GM23248 (cell line): ENCODE measurements at regions not wholly inside any gene's neighbourhood (a gene's known extent, or its start where the extent isn't known, plus 50 kb on each side); places are given as distances from the start of the nearest gene placed in this dataset.

ENCODE experiments used
- DNase-seq: peaks from one replicate; pipeline ENCODE4 v3.0.0-alpha.2; 2015
- H2AFZ ChIP-seq: fragments of 200-600 bp; sonication (generic); 2 replicates; pipeline ENCODE4 v1.6.1; 2016; ENCODE audit warnings: antibody characterized with exemption
- H3F3A ChIP-seq: fragments of 200-600 bp; sonication (generic); 2 replicates; pipeline ENCODE4 v1.6.1; 2016; ENCODE audit warnings: mild to moderate bottlenecking, antibody characterized with exemption, mixed run types; ENCODE audit not compliant: insufficient read depth
- H3K27ac ChIP-seq: fragments of 200-600 bp; sonication (generic); 2 replicates; pipeline ENCODE4 v1.5.1; 2016; ENCODE audit warnings: mild to moderate bottlenecking
- H3K27me3 ChIP-seq: fragments of 200-600 bp; sonication (generic); replicated peaks from 2 replicates; pipeline ENCODE4 v1.6.1; 2016; ENCODE audit warnings: mild to moderate bottlenecking; ENCODE audit not compliant: insufficient read depth
- H3K36me3 ChIP-seq: fragments of 200-600 bp; sonication (generic); 2 replicates; pipeline ENCODE4 v1.6.1; 2016; ENCODE audit warnings: low read depth, mild to moderate bottlenecking
- H3K4me1 ChIP-seq: fragments of 200-600 bp; sonication (generic); 2 replicates; pipeline ENCODE4 v1.6.1; 2016; ENCODE audit warnings: mild to moderate bottlenecking; ENCODE audit not compliant: insufficient read depth
- H3K4me2 ChIP-seq: fragments of 200-600 bp; sonication (generic); one replicate; pipeline ENCODE4 v1.6.1; 2016; ENCODE audit warnings: mild to moderate bottlenecking; ENCODE audit not compliant: unreplicated experiment
- H3K4me3 ChIP-seq: fragments of 200-600 bp; sonication (generic); 2 replicates; pipeline ENCODE4 v1.5.1; 2016; ENCODE audit warnings: mild to moderate bottlenecking
- H3K79me2 ChIP-seq: fragments of 200-600 bp; sonication (generic); 2 replicates; pipeline ENCODE4 v1.6.1; 2016; ENCODE audit warnings: mild to moderate bottlenecking; ENCODE audit not compliant: insufficient read depth
- H3K9ac ChIP-seq: fragments of 200-600 bp; sonication (generic); 2 replicates; pipeline ENCODE4 v1.6.1; 2016; ENCODE audit warnings: mild to moderate bottlenecking
- H3K9me2 ChIP-seq: fragments of 200-600 bp; sonication (generic); 2 replicates; pipeline ENCODE4 v1.6.1; 2016; ENCODE audit warnings: mixed run types, mild to moderate bottlenecking, moderate library complexity; ENCODE audit not compliant: insufficient read depth
- H3K9me3 ChIP-seq: fragments of 200-600 bp; sonication (generic); one replicate; pipeline ENCODE4 v1.6.1; 2017; ENCODE audit warnings: low read depth
- H4K20me1 ChIP-seq: fragments of 200-600 bp; sonication (generic); 2 replicates; pipeline ENCODE4 v1.6.0; 2016; ENCODE audit not compliant: insufficient read depth
- EZH2 ChIP-seq: fragments of 200-600 bp; sonication (generic); IDR thresholded peaks from 2 replicates; pipeline ENCODE4 v1.6.1; 2018; ENCODE audit warnings: antibody characterized with exemption, mild to moderate bottlenecking; ENCODE audit not compliant: insufficient read depth, poor library complexity, severe bottlenecking
- EZH2phosphoT487 ChIP-seq: fragments of 200-600 bp; sonication (generic); IDR thresholded peaks from 2 replicates; pipeline ENCODE4 v1.6.1; 2018; ENCODE audit warnings: antibody characterized with exemption, moderate library complexity, mild to moderate bottlenecking, low read depth; ENCODE audit not compliant: insufficient read depth
- WGBS, 2 experiments: methylation state at CpG; one replicate each; pipeline ENCODE4 v1.1.6; 2015 to 2017; ENCODE audit warnings: low lambda C conversion rate in 2 of 2, low coverage in 1 of 2; ENCODE audit errors: missing lambda C conversion rate in 2 of 2; 5-methylcytosine and 5-hydroxymethylcytosine counted together
- in situ Hi-C: fragments of 300-500 bp; cut with MboI; formaldehyde crosslinking; loops from 2 replicates; pipeline ENCODE4 v1.15.0; 2020

- Histone ChIP-seq H3K36me3 (no peaks in the 10 kb centered on the region), H2AFZ (peak overlapping the region; percentile 29; the same call in 1 of the 2 replicates), H3K9me2 (no peaks in the 10 kb centered on the region; the same call in 1 of the 2 replicates), H3K27me3 (no peaks in the 10 kb centered on the region), H3K27ac (no peak overlapping the region), H4K20me1 (no peaks in the 10 kb centered on the region), H3K79me2 (no peaks in the 10 kb centered on the region), H3K4me2 (no peak overlapping the region), H3F3A (no peaks in the 10 kb centered on the region), H3K9me3 (no peaks in the 10 kb centered on the region), H3K4me1 (peaks cover 10% of the 10 kb centered on the region; the same call in 1 of the 2 replicates), H3K4me3 (no peak overlapping the region), H3K9ac (no peak overlapping the region)
- TF ChIP-seq EZH2 (no peak), EZH2phosphoT487 (no peak)
- DNase-seq, result peak; percentile 52
- 44 to 45% methylated on average over 4 of the region's 4 CpGs for WGBS, 2 experiments
- in situ Hi-C loops, result no loop called here
These were observed 707.0 kb downstream of the EPM2A start for GRCh38 chr6:145028144-145028818.

GRCh38 chr6:145031001-145031400 lies 704.3 kb downstream of the EPM2A start:
- Histone ChIP-seq H4K20me1 (no peaks in the 10 kb centered on the region), H3K4me3 (no peak overlapping the region), H3K36me3 (no peaks in the 10 kb centered on the region), H3K9me3 (no peaks in the 10 kb centered on the region), H3F3A (no peaks in the 10 kb centered on the region), H2AFZ (no peak overlapping the region), H3K9me2 (no peaks in the 10 kb centered on the region; the same call in 1 of the 2 replicates), H3K4me2 (no peak overlapping the region), H3K9ac (no peak overlapping the region), H3K27me3 (no peaks in the 10 kb centered on the region), H3K79me2 (no peaks in the 10 kb centered on the region), H3K27ac (no peak overlapping the region), H3K4me1 (peaks cover 13% of the 10 kb centered on the region)
- in situ Hi-C loops, result no loop called here
- no peak for TF ChIP-seq EZH2
- TF ChIP-seq EZH2phosphoT487, result no peak
- WGBS, 2 experiments, result 16 to 30% methylated on average over 2 of the region's 2 CpGs
- peak; percentile 53 for DNase-seq

DNA sequence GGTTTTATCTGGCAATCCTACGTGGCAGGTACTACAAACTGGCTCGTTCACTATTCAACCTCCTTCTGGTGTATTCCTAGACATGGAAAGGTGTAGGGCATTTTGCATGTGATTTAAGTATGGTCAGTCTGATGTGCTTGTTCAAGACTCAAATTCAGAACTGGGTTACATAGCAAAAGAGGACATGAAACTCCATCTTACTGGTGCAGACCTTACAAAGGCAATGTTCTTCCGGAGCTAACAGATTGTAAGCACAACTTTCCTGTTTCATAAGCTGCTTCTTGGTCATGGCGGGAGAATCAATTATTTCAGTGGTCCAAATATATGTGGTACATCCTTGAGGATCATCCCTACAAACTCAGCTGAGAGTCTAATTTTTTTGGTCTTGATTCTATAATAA lies 703.4 kb downstream of the EPM2A start:
- Histone ChIP-seq H4K20me1 (no peaks in the 10 kb centered on the region), H3K4me1 (peaks cover 13% of the 10 kb centered on the region), H3K27me3 (no peaks in the 10 kb centered on the region), H3K4me3 (no peak overlapping the region), H3K9me2 (no peaks in the 10 kb centered on the region; the same call in 1 of the 2 replicates), H3K4me2 (no peak overlapping the region), H3K79me2 (no peaks in the 10 kb centered on the region), H3K9me3 (no peaks in the 10 kb centered on the region), H3F3A (no peaks in the 10 kb centered on the region), H3K27ac (no peak overlapping the region), H3K36me3 (no peaks in the 10 kb centered on the region), H3K9ac (no peak overlapping the region), H2AFZ (no peak overlapping the region)
- in situ Hi-C loops, result no loop called here
- TF ChIP-seq EZH2 (no peak), EZH2phosphoT487 (no peak)
- WGBS, 2 experiments, result 83 to 85% methylated on average over 4 of the region's 4 CpGs
- DNase-seq, result no peak

DNA sequence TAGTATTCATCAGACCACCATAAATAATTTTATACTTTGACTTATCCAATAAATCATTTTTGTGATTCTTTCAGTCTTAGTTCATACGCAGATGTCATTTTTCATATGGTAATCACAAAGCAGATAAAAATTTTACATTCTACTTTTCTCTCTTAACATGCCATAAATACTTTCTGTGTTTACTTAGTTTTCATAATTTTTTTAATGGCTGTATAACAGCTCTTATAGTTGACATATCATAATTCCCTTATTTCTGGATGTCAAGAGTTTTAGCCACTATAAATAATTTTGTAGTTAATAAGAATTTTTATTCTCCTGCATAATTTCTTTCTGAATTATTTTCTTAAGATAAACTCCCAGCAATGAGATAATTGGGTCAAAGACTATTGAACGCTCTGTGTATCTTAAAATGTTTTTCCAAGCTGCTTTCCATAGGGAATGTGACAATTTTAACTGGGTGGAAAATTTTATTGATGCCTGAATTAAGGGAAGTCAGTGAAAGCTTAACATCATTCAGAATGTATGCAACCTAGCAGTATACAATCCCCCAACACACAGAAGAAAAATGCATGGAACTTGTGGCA lies 702.7 kb downstream of the EPM2A start:
- no peak for TF ChIP-seq EZH2
- no peak for TF ChIP-seq EZH2phosphoT487
- no peaks in the 10 kb centered on the region for H3K36me3 ChIP-seq
- no peaks in the 10 kb centered on the region for H3K9me3 ChIP-seq
- in situ Hi-C loops, result no loop called here
- WGBS, 2 experiments, result 95 to 97% methylated on average over 2 of the region's 2 CpGs
- no peaks in the 10 kb centered on the region for H4K20me1 ChIP-seq
- H3K79me2 ChIP-seq, result no peaks in the 10 kb centered on the region
- H3K4me2 ChIP-seq, result no peak overlapping the region
- H3K4me3 ChIP-seq, result no peak overlapping the region
- H2AFZ ChIP-seq, result no peak overlapping the region
- no peak overlapping the region for H3K27ac ChIP-seq
- H3F3A ChIP-seq, result no peaks in the 10 kb centered on the region
- H3K9me2 ChIP-seq, result no peaks in the 10 kb centered on the region; the same call in 1 of the 2 replicates
- H3K4me1 ChIP-seq, result peaks cover 13% of the 10 kb centered on the region
- H3K9ac ChIP-seq, result no peak overlapping the region
- DNase-seq, result no peak
- H3K27me3 ChIP-seq, result no peaks in the 10 kb centered on the region
